ENCODE measurements at regions not wholly inside any gene's neighbourhood (a gene's known extent, or its start where the extent isn't known, plus 50 kb on each side); places are given as distances from the start of the nearest gene placed in this dataset.

DNA sequence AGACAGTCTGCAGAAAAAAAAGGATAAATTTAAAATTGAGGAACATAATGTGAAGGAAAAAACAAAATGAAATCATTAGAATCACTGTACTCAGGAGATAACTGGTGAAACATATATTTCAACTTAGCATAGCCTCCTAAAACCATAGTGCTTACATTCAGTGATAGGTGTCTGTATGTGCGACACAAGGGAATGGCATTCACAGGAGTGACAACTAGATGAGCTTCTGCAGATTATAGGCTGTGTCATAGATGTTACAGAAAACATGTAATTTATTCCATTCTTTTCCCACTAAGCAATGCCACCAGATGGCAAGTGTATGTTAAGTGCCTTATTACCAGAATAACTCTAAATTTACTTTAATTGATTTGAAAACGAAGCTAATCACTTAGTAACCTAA, 960.0 kb upstream of the PCDH20 start:
- TF ChIP-seq, protein P1, sequence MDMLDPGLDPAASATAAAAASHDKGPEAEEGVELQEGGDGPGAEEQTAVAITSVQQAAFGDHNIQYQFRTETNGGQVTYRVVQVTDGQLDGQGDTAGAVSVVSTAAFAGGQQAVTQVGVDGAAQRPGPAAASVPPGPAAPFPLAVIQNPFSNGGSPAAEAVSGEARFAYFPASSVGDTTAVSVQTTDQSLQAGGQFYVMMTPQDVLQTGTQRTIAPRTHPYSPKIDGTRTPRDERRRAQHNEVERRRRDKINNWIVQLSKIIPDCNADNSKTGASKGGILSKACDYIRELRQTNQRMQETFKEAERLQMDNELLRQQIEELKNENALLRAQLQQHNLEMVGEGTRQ (IDR thresholded peaks at IDR 0.05; ENCODE audit: low read depth, low read length), result no peak
- TF ChIP-seq CHD1 (IDR thresholded peaks at IDR 0.05; ENCODE audit: low read depth, low read length) (no peak), NFE2L2 (IDR thresholded peaks at IDR 0.05; ENCODE audit: low read depth, low read length) (no peak)
- H3K18ac ChIP-seq (ENCODE audit: low read depth, low read length), result no peak overlapping the region
- ATAC-seq (ENCODE audit: low read depth) (no peak), DNase-seq (no peak)
- intact Hi-C loops (cut with micrococcal nuclease), result no loop called here
- no peak overlapping the region for H3K9ac ChIP-seq (ENCODE audit: low read depth, low read length)
- no peaks in the 10 kb centered on the region for H4K20me1 ChIP-seq (ENCODE audit: insufficient read depth, low read length)
- H3K4me1 ChIP-seq (ENCODE audit: control insufficient read depth, insufficient read depth, low read length), result no peaks in the 10 kb centered on the region
- H2AK9ac ChIP-seq (replicated peaks; ENCODE audit: low read depth, low read length, poor library complexity), result no peak overlapping the region
- dilution Hi-C loops (cut with HindIII; ENCODE audit: low sequenced_read_pairs, unreplicated experiment), result no loop called here
- no peak overlapping the region for H2AK5ac ChIP-seq (ENCODE audit: low read depth, low read length)
- no peak overlapping the region for H2BK20ac ChIP-seq (ENCODE audit: low read depth, low read length)
- H3K9me1 ChIP-seq (ENCODE audit: insufficient read depth, low read length), result no peaks in the 10 kb centered on the region
- no peak overlapping the region for H2BK5ac ChIP-seq (ENCODE audit: low read depth, low read length, poor library complexity, severe bottlenecking)
- no TSS peak for BruUV-seq (replicated peaks)
- H3K14ac ChIP-seq (replicated peaks; ENCODE audit: low read depth, low read length), result no peak overlapping the region
- in situ Hi-C loops (cut with MboI; ENCODE audit: low sequenced_read_pairs), result no loop called here
- no peaks in the 10 kb centered on the region for H3K36me3 ChIP-seq (ENCODE audit: control insufficient read depth, insufficient read depth, low read length)
- H3K27ac ChIP-seq (ENCODE audit: insufficient read depth, low read length), result no peak overlapping the region
- H3K56ac ChIP-seq (ENCODE audit: extremely low read depth, insufficient read depth, low read length), result no peak overlapping the region
- no peaks in the 10 kb centered on the region for H3K9me3 ChIP-seq (ENCODE audit: control insufficient read depth, insufficient read depth, low read length)
- no peak overlapping the region for H3K4me3 ChIP-seq (ENCODE audit: insufficient read depth, low read depth, low read length)
- POLR2A ChIA-PET (ENCODE audit: unreplicated experiment), result no interaction called here
- H3K23ac ChIP-seq (ENCODE audit: low read depth, low read length), result no peak overlapping the region
- H4K8ac ChIP-seq (ENCODE audit: low read depth in 2 of 2, low read length in 2 of 2), result no peak overlapping the region
- no peak overlapping the region for H2BK15ac ChIP-seq (ENCODE audit: low read depth, low read length)
- no peak overlapping the region for H2BK120ac ChIP-seq (ENCODE audit: low read depth, low read length)
- no peak overlapping the region for H3K4ac ChIP-seq (ENCODE audit: low read depth, low read length)
- WGBS, 2 experiments (ENCODE audit: extremely low coverage in 2 of 2, insufficient read length in 1 of 2), result no CpG with 5 or more reads among the region's 2 CpGs
- H2AFZ ChIP-seq (replicated peaks; ENCODE audit: low read length, poor library complexity), result no peak overlapping the region
- CTCF ChIA-PET, result no interaction called here
- no peak overlapping the region for H4K5ac ChIP-seq (ENCODE audit: low read depth, low read length)
- no peaks in the 10 kb centered on the region for H3K79me1 ChIP-seq (ENCODE audit: low read depth in 1 of 2, low read length in 2 of 2)
- H3K4me2 ChIP-seq (ENCODE audit: low read depth, low read length), result no peak overlapping the region
- H4K91ac ChIP-seq (ENCODE audit: insufficient read depth, low read depth, low read length), result no peak overlapping the region
- H3K27me3 ChIP-seq (ENCODE audit: control insufficient read depth, insufficient read depth, low read length), result no peaks in the 10 kb centered on the region
